H9 (cell line): ENCODE measurements at regions not wholly inside any gene's neighbourhood (a gene's known extent, or its start where the extent isn't known, plus 50 kb on each side); places are given as distances from the start of the nearest gene placed in this dataset.

Experiments used
- DNase-seq: peaks from one replicate; pipeline ENCODE4 v3.0.0-alpha.2; 2017
- H2AFZ ChIP-seq: one replicate; pipeline ENCODE4 v1.6.1; 2013; ENCODE audit warnings: mild to moderate bottlenecking, low read length, control low read depth, moderate library complexity
- H2AK5ac ChIP-seq: 2 replicates; pipeline ENCODE4 v1.6.1; 2013; ENCODE audit warnings: low read length, control low read depth, mixed read lengths; ENCODE audit not compliant: insufficient read length
- H2BK120ac ChIP-seq: one replicate; pipeline ENCODE4 v1.6.1; 2013; ENCODE audit warnings: low read depth, mild to moderate bottlenecking, low read length, control low read depth, inconsistent platforms; ENCODE audit not compliant: poor library complexity, severe bottlenecking
- H2BK12ac ChIP-seq: 2 replicates; pipeline ENCODE4 v1.6.1; 2013; ENCODE audit warnings: low read length, control low read depth, mixed read lengths, low read depth; ENCODE audit not compliant: insufficient read length
- H2BK15ac ChIP-seq: 2 replicates; pipeline ENCODE4 v1.6.1; 2013; ENCODE audit warnings: low read depth, low read length, control low read depth
- H2BK20ac ChIP-seq: one replicate; pipeline ENCODE4 v1.6.1; 2013; ENCODE audit warnings: low read depth, mild to moderate bottlenecking, low read length, control low read depth, inconsistent platforms; ENCODE audit not compliant: poor library complexity, severe bottlenecking
- H2BK5ac ChIP-seq: 2 replicates; pipeline ENCODE4 v1.6.1; 2013; ENCODE audit warnings: low read length, control low read depth, mixed read lengths; ENCODE audit not compliant: insufficient read length
- H3K14ac ChIP-seq: 2 replicates; pipeline ENCODE4 v1.6.1; 2013; ENCODE audit warnings: low read length, control low read depth; ENCODE audit not compliant: insufficient read depth
- H3K18ac ChIP-seq: 2 replicates; pipeline ENCODE4 v1.6.1; 2013; ENCODE audit warnings: low read depth, mild to moderate bottlenecking, mixed read lengths, low read length, control low read depth; ENCODE audit not compliant: insufficient read length
- H3K23ac ChIP-seq: 2 replicates; pipeline ENCODE4 v1.6.1; 2013; ENCODE audit warnings: low read length, control low read depth, mixed read lengths, low read depth; ENCODE audit not compliant: insufficient read length
- H3K23me2 ChIP-seq: 2 replicates; pipeline ENCODE4 v1.6.1; 2013; ENCODE audit warnings: low read depth, mild to moderate bottlenecking, mixed read lengths, low read length, control low read depth; ENCODE audit not compliant: insufficient read length, poor library complexity, severe bottlenecking
- H3K27ac ChIP-seq: 2 replicates; pipeline ENCODE4 v1.5.1; 2013; ENCODE audit warnings: low read length, control low read depth, mixed read lengths, low read depth; ENCODE audit not compliant: insufficient read length
- H3K27me3 ChIP-seq: 2 replicates; pipeline ENCODE4 v1.6.1; 2013; ENCODE audit warnings: low read length, control low read depth, inconsistent platforms; ENCODE audit not compliant: insufficient read depth
- H3K4ac ChIP-seq: 2 replicates; pipeline ENCODE4 v1.6.1; 2013; ENCODE audit warnings: low read depth, mild to moderate bottlenecking, control low read depth, inconsistent platforms, low read length, moderate library complexity
- H3K4me1 ChIP-seq: 2 replicates; pipeline ENCODE4 v1.6.1; 2013; ENCODE audit warnings: low read length, control low read depth, inconsistent platforms; ENCODE audit not compliant: insufficient read depth
- H3K4me2 ChIP-seq: 2 replicates; pipeline ENCODE4 v1.6.1; 2013; ENCODE audit warnings: low read length, control low read depth, mixed read lengths; ENCODE audit not compliant: insufficient read length, insufficient read depth
- H3K56ac ChIP-seq: 2 replicates; pipeline ENCODE4 v1.6.1; 2013; ENCODE audit warnings: low read depth, mild to moderate bottlenecking, mixed read lengths, low read length, control low read depth; ENCODE audit not compliant: insufficient read length
- H3K79me1 ChIP-seq: 2 replicates; pipeline ENCODE4 v1.6.1; 2013; ENCODE audit warnings: low read depth, mild to moderate bottlenecking, moderate library complexity, low read length, control low read depth, inconsistent platforms; ENCODE audit not compliant: insufficient read depth, poor library complexity, severe bottlenecking
- H3K79me2 ChIP-seq: 2 replicates; pipeline ENCODE4 v1.6.1; 2013; ENCODE audit warnings: low read length, control low read depth, inconsistent platforms; ENCODE audit not compliant: insufficient read depth
- H3K9ac ChIP-seq: 2 replicates; pipeline ENCODE4 v1.6.1; 2013; ENCODE audit warnings: low read length, control low read depth, mixed read lengths; ENCODE audit not compliant: insufficient read length; ENCODE audit errors: extremely low read depth
- H3K9me3 ChIP-seq: one replicate; pipeline ENCODE4 v1.6.1; 2013; ENCODE audit warnings: low read depth, low read length, inconsistent platforms; ENCODE audit not compliant: control insufficient read depth
- H3T11ph ChIP-seq: one replicate; pipeline ENCODE4 v1.6.1; 2013; ENCODE audit warnings: mild to moderate bottlenecking, low read length, control low read depth, inconsistent platforms
- H4K20me1 ChIP-seq: one replicate; pipeline ENCODE4 v1.6.1; 2013; ENCODE audit not compliant: control insufficient read depth, insufficient read length, insufficient read depth
- H4K5ac ChIP-seq: 2 replicates; pipeline ENCODE4 v1.6.1; 2013; ENCODE audit warnings: low read depth, mild to moderate bottlenecking, mixed read lengths, low read length, control low read depth; ENCODE audit not compliant: insufficient read length
- H4K8ac ChIP-seq: replicated peaks from 2 replicates; pipeline ENCODE4 v1.6.1; 2013; ENCODE audit warnings: low read length, control low read depth, mixed read lengths, low read depth; ENCODE audit not compliant: insufficient read length
- H4K91ac ChIP-seq: 2 replicates; pipeline ENCODE4 v1.6.1; 2013; ENCODE audit warnings: low read depth, mild to moderate bottlenecking, moderate library complexity, mixed read lengths, low read length, control low read depth; ENCODE audit not compliant: insufficient read length
- H3K27ac Mint-ChIP-seq, 3 experiments: 2 replicates in 2 of 3; 3 replicates in 1 of 3; pipeline ENCODE4 v1.8.0; 2020 to 2021; ENCODE audit warnings: mixed read lengths in 3 of 3, mild to moderate bottlenecking in 1 of 3, moderate library complexity in 1 of 3
- H3K27me3 Mint-ChIP-seq: 2 replicates; pipeline ENCODE4 v1.8.0; 2021; ENCODE audit warnings: low read depth, mild to moderate bottlenecking, moderate library complexity, mixed read lengths
- H3K36me3 Mint-ChIP-seq, 3 experiments: 2 replicates in 2 of 3; 3 replicates in 1 of 3; pipeline ENCODE4 v1.8.0; 2020 to 2021; ENCODE audit warnings: low read depth in 3 of 3, mixed read lengths in 3 of 3; ENCODE audit not compliant: insufficient read depth in 1 of 3
- H3K4me1 Mint-ChIP-seq, 2 experiments: 2 replicates each; pipeline ENCODE4 v1.8.0; 2020; ENCODE audit warnings: mixed read lengths in 2 of 2
- H3K4me3 Mint-ChIP-seq, 2 experiments: 2 replicates in 1 of 2; 3 replicates in 1 of 2; pipeline ENCODE4 v1.8.0; 2020 to 2021; ENCODE audit warnings: mild to moderate bottlenecking in 2 of 2, mixed read lengths in 2 of 2, moderate library complexity in 1 of 2
- H3K9me3 Mint-ChIP-seq, 2 experiments: 2 replicates in 1 of 2; 3 replicates in 1 of 2; pipeline ENCODE4 v1.8.0; 2020; ENCODE audit warnings: mild to moderate bottlenecking in 2 of 2, mixed read lengths in 2 of 2, moderate library complexity in 1 of 2
- WGBS: extraction: QIAGEN DNeasy Blood & Tissue Kit; methylation state at CpG from one replicate; pipeline ENCODE4 v1.1.7; 2013; ENCODE audit warnings: missing lambda C conversion rate, low lambda C conversion rate, mixed read lengths; ENCODE audit not compliant: insufficient read length; ENCODE audit errors: extremely low coverage; 5-methylcytosine and 5-hydroxymethylcytosine counted together
- TF ChIP-seq, protein P1 (sequence below): fragments of 200-600 bp; sonication (generic); conservative IDR thresholded peaks from 3 replicates; pipeline ENCODE4 v1.8.0; 2021; ENCODE audit warnings: antibody characterized with exemption, mild to moderate bottlenecking

DNA sequence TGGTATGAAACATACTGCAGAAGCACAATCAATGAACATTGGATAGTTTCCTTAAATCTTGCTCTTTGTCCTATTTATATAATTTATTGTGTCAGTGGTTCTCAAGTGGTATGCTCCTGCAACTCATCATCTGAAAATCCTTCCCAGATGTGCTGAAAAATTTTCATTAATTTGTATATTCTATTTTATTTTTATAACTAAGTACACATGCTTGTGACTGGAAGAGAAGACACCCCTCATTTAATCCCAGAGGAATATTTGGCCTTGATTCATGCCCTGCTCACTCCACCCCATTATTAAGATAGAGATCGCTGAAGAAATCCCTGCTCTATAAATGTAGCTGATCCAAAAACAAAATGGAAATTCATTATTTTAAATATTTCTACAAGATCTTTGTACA, 870.5 kb upstream of the CXADR start:
- TF ChIP-seq, protein P1, sequence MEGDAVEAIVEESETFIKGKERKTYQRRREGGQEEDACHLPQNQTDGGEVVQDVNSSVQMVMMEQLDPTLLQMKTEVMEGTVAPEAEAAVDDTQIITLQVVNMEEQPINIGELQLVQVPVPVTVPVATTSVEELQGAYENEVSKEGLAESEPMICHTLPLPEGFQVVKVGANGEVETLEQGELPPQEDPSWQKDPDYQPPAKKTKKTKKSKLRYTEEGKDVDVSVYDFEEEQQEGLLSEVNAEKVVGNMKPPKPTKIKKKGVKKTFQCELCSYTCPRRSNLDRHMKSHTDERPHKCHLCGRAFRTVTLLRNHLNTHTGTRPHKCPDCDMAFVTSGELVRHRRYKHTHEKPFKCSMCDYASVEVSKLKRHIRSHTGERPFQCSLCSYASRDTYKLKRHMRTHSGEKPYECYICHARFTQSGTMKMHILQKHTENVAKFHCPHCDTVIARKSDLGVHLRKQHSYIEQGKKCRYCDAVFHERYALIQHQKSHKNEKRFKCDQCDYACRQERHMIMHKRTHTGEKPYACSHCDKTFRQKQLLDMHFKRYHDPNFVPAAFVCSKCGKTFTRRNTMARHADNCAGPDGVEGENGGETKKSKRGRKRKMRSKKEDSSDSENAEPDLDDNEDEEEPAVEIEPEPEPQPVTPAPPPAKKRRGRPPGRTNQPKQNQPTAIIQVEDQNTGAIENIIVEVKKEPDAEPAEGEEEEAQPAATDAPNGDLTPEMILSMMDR, result no peak
- H3K4me1 Mint-ChIP-seq, result no peaks in the 10 kb centered on the region
- Histone ChIP-seq H4K5ac (no peak overlapping the region), H2BK15ac (no peak overlapping the region), H3K9me3 (no peaks in the 10 kb centered on the region), H3K18ac (no peak overlapping the region), H3K56ac (no peak overlapping the region), H2BK120ac (no peak overlapping the region), H2BK20ac (no peak overlapping the region), H3K79me2 (no peaks in the 10 kb centered on the region), H3K4me1 (no peaks in the 10 kb centered on the region), H2AK5ac (no peak overlapping the region), H2BK5ac (no peak overlapping the region), H3K23me2 (no peaks in the 10 kb centered on the region), H3K27me3 (no peaks in the 10 kb centered on the region), H2AFZ (no peak overlapping the region), H4K20me1 (no peaks in the 10 kb centered on the region), H4K8ac (no peak overlapping the region), H3K4ac (no peak overlapping the region), H3T11ph (no peak overlapping the region), H3K14ac (no peak overlapping the region), H3K23ac (no peak overlapping the region), H3K79me1 (no peaks in the 10 kb centered on the region), H4K91ac (no peak overlapping the region), H2BK12ac (no peak overlapping the region), H3K4me2 (no peak overlapping the region), H3K9ac (no peak overlapping the region), H3K27ac (no peak overlapping the region)
- H3K36me3 Mint-ChIP-seq, result peaks cover 0 to 6% (median 0%) of the 10 kb centered on the region in 3 experiments; a peak in 2 of 7 replicates
- no peaks in the 10 kb centered on the region for H3K27me3 Mint-ChIP-seq
- peaks cover 0 to 5% of the 10 kb centered on the region in 2 experiments; a peak in 2 of 5 replicates for H3K9me3 Mint-ChIP-seq
- WGBS, result no CpG with 5 or more reads among the region's 1 CpG
- H3K4me3 Mint-ChIP-seq, result no peak overlapping the region
- no peak overlapping the region for H3K27ac Mint-ChIP-seq
- DNase-seq, result no peak
